ENCODE measurements at regions not wholly inside any gene's neighbourhood (a gene's known extent, or its start where the extent isn't known, plus 50 kb on each side); places are given as distances from the start of the nearest gene placed in this dataset.
"Not testable (repeated sequence)": the region's sequence is repeated elsewhere in the genome, so short reads cannot be mapped to it uniquely, and the experiment has no call there.

DNA sequence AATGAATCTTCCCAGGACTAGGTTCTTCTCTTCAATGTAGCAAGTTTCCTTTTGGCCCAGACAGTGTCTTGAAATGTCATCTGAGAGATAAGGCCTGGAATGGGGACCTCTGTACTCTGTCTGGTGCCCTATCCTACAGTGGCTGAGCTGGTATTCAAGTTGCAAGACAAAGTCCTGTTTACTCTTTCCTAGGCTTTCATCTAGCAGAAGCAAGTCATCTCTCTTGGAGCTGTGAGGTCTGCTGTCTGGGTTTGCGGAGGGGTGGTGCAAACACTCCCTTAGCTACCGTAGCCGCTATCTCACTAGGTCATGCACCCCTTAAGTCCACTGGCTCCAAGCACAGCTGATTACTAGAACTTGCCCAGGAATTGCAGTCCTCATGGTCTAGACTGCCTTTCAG, 149.7 kb upstream of the SLC16A7 start:
- H3K4me3 ChIP-seq (ENCODE audit: low read depth, low read length): no peak overlapping the region
- TF ChIP-seq, protein P1, sequence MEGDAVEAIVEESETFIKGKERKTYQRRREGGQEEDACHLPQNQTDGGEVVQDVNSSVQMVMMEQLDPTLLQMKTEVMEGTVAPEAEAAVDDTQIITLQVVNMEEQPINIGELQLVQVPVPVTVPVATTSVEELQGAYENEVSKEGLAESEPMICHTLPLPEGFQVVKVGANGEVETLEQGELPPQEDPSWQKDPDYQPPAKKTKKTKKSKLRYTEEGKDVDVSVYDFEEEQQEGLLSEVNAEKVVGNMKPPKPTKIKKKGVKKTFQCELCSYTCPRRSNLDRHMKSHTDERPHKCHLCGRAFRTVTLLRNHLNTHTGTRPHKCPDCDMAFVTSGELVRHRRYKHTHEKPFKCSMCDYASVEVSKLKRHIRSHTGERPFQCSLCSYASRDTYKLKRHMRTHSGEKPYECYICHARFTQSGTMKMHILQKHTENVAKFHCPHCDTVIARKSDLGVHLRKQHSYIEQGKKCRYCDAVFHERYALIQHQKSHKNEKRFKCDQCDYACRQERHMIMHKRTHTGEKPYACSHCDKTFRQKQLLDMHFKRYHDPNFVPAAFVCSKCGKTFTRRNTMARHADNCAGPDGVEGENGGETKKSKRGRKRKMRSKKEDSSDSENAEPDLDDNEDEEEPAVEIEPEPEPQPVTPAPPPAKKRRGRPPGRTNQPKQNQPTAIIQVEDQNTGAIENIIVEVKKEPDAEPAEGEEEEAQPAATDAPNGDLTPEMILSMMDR (IDR thresholded peaks at IDR 0.05; ENCODE audit: low read depth, low read length, missing control alignments): no peak
- no peak for DNase-seq (ENCODE audit: low read depth)

DNA sequence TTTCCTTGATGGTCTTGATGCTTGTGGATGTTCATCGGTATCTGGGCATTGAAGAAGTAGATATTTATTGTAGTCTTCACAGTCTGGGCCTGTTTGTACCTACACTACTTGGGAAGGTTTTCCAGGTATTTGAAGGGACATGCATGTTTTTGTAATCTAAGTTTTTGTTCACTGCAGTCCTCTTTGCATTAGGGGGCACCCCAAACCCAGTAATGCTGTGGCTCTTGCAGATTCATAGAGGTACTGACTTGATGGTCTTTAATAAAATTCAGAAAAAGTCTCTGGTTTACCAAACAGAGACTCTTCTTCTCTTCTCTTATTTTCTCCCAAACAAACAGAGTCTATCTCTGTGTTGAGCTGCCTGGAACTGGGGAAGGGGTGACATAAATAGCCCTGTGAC, 150.9 kb upstream of the SLC16A7 start:
- H3K4me3 ChIP-seq (ENCODE audit: low read depth, low read length): no peak overlapping the region
- TF ChIP-seq, protein P1 (IDR thresholded peaks at IDR 0.05; ENCODE audit: low read depth, low read length, missing control alignments): no peak
- no peak for DNase-seq (ENCODE audit: low read depth)

DNA sequence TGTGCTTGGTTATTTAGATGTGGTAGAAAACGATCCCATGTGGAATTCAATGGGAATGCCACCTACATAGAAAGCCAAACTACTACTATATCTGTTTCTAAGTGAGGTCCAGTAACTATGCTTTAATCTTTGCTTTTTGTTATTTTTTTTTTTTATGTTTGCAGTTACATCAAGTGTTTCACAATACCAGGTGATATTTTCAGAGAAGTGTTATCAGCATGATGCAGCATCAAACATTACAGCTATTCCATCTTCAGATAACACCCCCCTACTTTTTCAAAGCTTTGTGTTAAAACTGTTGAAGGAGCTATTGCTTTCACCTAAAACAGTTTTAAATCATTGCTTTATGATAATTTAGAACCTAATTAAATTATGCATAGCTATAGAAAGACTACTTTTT, 163.8 kb upstream of the SLC16A7 start:
- no peak for DNase-seq (ENCODE audit: low read depth)
- H3K4me3 ChIP-seq (ENCODE audit: low read depth, low read length): no peak overlapping the region
- TF ChIP-seq, protein P1 (IDR thresholded peaks at IDR 0.05; ENCODE audit: low read depth, low read length, missing control alignments): no peak

DNA sequence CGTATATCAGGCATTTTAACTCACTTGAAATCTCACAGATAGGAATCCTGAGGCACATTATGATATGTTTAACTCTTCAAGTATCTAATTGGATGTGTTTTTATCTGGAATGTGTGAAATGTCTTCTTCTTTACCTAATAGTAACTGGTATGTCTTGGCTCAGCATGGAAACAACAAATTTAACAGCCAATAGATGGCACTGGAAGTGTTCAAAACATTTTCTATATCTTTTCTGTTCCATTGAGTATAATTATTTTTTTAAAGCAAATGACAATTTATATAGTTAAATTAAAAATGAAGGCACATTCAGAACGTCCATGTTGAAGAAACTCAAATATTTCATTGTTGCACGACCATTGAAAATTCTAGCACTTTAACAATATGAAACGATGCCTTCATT, 164.6 kb upstream of the SLC16A7 start:
- TF ChIP-seq, protein P1 (IDR thresholded peaks at IDR 0.05; ENCODE audit: low read depth, low read length, missing control alignments): no peak
- H3K4me3 ChIP-seq (ENCODE audit: low read depth, low read length): no peak overlapping the region
- DNase-seq (ENCODE audit: low read depth): no peak

DNA sequence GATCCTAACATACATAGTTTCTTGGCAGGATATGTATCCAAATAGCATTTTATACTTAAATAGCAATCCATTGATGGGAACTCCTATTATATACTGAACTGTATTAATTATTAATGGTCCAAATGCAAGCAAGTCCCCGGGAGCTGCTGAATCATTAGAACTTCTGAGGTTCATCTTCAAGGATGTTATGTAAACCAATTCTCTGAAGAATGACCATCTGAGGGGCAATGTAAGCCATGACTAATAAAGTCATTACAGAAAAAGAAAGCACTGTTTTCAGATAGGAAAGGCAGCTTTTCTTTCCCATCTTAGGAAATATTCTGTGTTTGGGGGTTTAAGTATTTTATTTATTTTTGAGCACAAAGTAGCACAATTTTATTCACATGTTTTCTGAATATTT, 166.1 kb upstream of the SLC16A7 start:
- DNase-seq (ENCODE audit: low read depth): no peak
- TF ChIP-seq, protein P1 (IDR thresholded peaks at IDR 0.05; ENCODE audit: low read depth, low read length, missing control alignments): no peak
- no peak overlapping the region for H3K4me3 ChIP-seq (ENCODE audit: low read depth, low read length)

DNA sequence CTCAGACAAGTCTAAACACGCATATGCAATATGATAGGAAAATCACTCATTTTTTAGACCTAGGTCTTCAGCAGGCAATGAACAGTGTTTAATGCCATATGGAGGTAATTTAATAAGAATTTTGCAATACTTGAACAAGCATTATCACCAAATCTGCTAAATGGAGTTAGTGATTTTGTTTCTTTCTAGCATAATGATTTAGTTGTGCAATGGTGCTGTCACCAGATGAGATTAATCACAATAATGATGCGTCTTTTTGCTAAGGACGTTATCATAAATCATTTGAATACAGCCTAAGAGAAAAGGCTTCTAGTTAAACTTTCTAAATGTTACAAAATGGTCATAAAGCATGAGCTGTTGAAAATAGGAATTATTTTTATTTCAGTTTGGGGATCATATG, 170.0 kb upstream of the SLC16A7 start:
- H3K4me3 ChIP-seq (ENCODE audit: low read depth, low read length): no peak overlapping the region
- no peak for DNase-seq (ENCODE audit: low read depth)
- TF ChIP-seq, protein P1 (IDR thresholded peaks at IDR 0.05; ENCODE audit: low read depth, low read length, missing control alignments): no peak

DNA sequence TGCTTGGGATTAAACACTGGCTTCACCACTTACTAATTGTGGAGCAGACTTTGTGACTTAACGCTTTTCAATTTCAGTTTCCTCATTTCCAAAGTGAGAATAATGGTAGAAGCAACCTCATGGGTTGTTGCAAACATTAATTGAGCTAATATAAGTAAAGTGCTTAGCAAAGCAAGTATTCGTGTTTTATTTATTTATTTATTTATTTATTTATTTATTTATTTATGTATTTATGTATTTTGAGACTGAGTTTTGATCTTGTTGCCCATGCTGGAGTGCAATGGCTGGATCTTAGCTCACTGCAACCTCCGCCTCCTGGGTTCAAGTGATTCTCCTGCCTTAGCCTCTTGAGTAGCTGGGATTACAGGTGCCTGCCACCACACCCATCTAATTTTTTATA, 171.2 kb upstream of the SLC16A7 start:
- DNase-seq (ENCODE audit: low read depth): not testable (repeated sequence)

DNA sequence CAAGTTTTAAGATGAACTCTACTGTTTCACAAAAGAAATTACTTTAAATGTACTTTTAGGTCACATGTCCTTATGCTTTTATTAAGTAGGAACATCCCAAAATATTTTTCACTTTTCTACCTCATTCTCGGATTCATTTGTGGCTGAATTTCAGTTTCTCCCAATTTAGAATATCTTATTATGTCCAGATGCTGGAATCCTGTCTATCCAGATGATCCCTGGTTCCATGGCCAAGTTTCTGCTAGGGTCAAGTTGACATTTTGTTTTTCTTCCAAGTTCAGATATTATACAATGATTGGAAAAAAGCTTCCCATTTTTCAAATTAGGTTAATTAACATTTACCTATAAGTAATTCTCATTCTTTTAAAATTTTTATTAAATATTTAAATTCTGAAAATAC, 181.8 kb upstream of the SLC16A7 start:
- TF ChIP-seq, protein P1 (IDR thresholded peaks at IDR 0.05; ENCODE audit: low read depth, low read length, missing control alignments): no peak
- no peak for DNase-seq (ENCODE audit: low read depth)
- no peak overlapping the region for H3K4me3 ChIP-seq (ENCODE audit: low read depth, low read length)

More for the DNA sequence above, 171.2 kb upstream of the SLC16A7 start:
- H3K4me3 ChIP-seq (ENCODE audit: low read depth, low read length): not testable (repeated sequence)
